GM12878 (cell line): ENCODE measurements at regions not wholly inside any gene's neighbourhood (a gene's known extent, or its start where the extent isn't known, plus 50 kb on each side); places are given as distances from the start of the nearest gene placed in this dataset.

ENCODE experiments used
- ATAC-seq: fragments of 200-7000 bp; cut with Tn5 transposase; 3 replicates; pipeline ENCODE4 v1.9.1; 2020; ENCODE audit warnings: mild to moderate bottlenecking, moderate library complexity
- BruUV-seq: library from RNA; stranded (reverse); fragments of 400-500 nt; replicated peaks from 2 replicates; lab custom pipeline; 2021; lab: Mats Ljungman, UMichigan
- CTCF ChIA-PET: fragments of 300-600 bp; sonication (Branson Sonifier 250); formaldehyde crosslinking; extraction: SDS; loops from one replicate; lab custom pipeline; 2021; ENCODE audit warnings: inconsistent platforms; lab: Yijun Ruan, JAX
- POLR2A ChIA-PET: fragments of 350-600 bp; formaldehyde crosslinking; extraction: SDS; loops from one replicate; lab custom pipeline; 2021; ENCODE audit warnings: inconsistent platforms; lab: Charles Lee
- RAD21 ChIA-PET: fragments of 300-600 bp; sonication (Branson Sonifier 250); formaldehyde crosslinking; loops from one replicate; lab custom pipeline; 2023; ENCODE audit warnings: antibody characterized with exemption; ENCODE audit not compliant: unreplicated experiment; lab: Charles Lee
- SMC1A ChIA-PET: fragments of 300-600 bp; sonication (Branson Sonifier 250); formaldehyde crosslinking; loops from one replicate; lab custom pipeline; 2023; ENCODE audit not compliant: unreplicated experiment, uncharacterized antibody; lab: Charles Lee
- DNase-seq: peaks from one replicate; pipeline ENCODE4 v3.0.0-alpha.2; 2011; ENCODE audit warnings: low read depth, low spot score
- FAIRE-seq: peaks from 3 replicates; lab custom pipeline; 2011; peaks lifted over from hg19 to GRCh38; lab: Jason Lieb, UNC
- H2AFZ ChIP-seq: 2 replicates; pipeline ENCODE4 v1.6.0; 2011; ENCODE audit warnings: low read depth, low read length, control low read depth; ENCODE audit not compliant: control insufficient read depth
- H3K27ac ChIP-seq: 2 replicates; pipeline ENCODE4 v1.5.1; 2011; ENCODE audit warnings: control low read depth; ENCODE audit not compliant: control insufficient read depth, insufficient read depth
- H3K27me3 ChIP-seq, 2 experiments: replicated peaks in 1 of 2; 2 replicates each; pipeline versions ENCODE4 v1.6.0 to v1.6.1; 2011; ENCODE audit warnings: low read length in 1 of 2; ENCODE audit not compliant: control insufficient read depth in 2 of 2, insufficient read depth in 2 of 2
- H3K36me3 ChIP-seq, 2 experiments: 2 replicates each; pipeline ENCODE4 v1.5.1; 2011; ENCODE audit warnings: low read length in 1 of 2; ENCODE audit not compliant: control insufficient read depth in 2 of 2, insufficient read depth in 2 of 2
- H3K4me1 ChIP-seq: 2 replicates; pipeline ENCODE4 v1.6.1; 2011; ENCODE audit warnings: mild to moderate bottlenecking, low read length, moderate library complexity, mixed read lengths; ENCODE audit not compliant: control insufficient read depth, insufficient read depth
- H3K4me2 ChIP-seq: 2 replicates; pipeline ENCODE4 v1.6.0; 2011; ENCODE audit warnings: control low read depth; ENCODE audit not compliant: control insufficient read depth, insufficient read depth
- H3K4me3 ChIP-seq: fragments of 200-600 bp; sonication (generic); 2 replicates; pipeline ENCODE4 v1.5.1; 2016
- H3K79me2 ChIP-seq: 2 replicates; pipeline ENCODE4 v1.6.0; 2011; ENCODE audit warnings: low read length; ENCODE audit not compliant: control insufficient read depth, insufficient read depth
- H3K9ac ChIP-seq: 2 replicates; pipeline ENCODE4 v1.8.0; 2011; ENCODE audit warnings: low read length, control low read depth, mixed read lengths; ENCODE audit not compliant: control insufficient read depth, insufficient read depth
- H3K9me3 ChIP-seq: replicated peaks from 3 replicates; pipeline ENCODE4 v1.5.1; 2011; ENCODE audit warnings: mild to moderate bottlenecking, low read length; ENCODE audit not compliant: control insufficient read depth, insufficient read depth
- H4K20me1 ChIP-seq: 2 replicates; pipeline ENCODE4 v1.6.0; 2011; ENCODE audit not compliant: control insufficient read depth, insufficient read depth
- BACH1 ChIP-seq: fragments of 450-650 bp; IDR thresholded peaks from 2 replicates; pipeline ENCODE4 v1.6.1; 2017; ENCODE audit warnings: mild to moderate bottlenecking, borderline replicate concordance
- CBX5 ChIP-seq: sonication (generic); IDR thresholded peaks from 2 replicates; pipeline ENCODE4 v1.6.1; 2016; ENCODE audit warnings: low read depth, moderate library complexity, mild to moderate bottlenecking, inconsistent platforms
- CREM ChIP-seq: IDR thresholded peaks from 2 replicates; pipeline ENCODE4 v1.6.1; 2014; ENCODE audit warnings: antibody characterized with exemption, low read depth
- EGR1 ChIP-seq, 2 experiments: IDR thresholded peaks; 1 replicate in 1 of 2; 2 replicates in 1 of 2; pipeline ENCODE4 v1.6.1; 2011 to 2012; ENCODE audit warnings: low read depth in 2 of 2, low read length in 2 of 2, borderline replicate concordance in 1 of 2, mild to moderate bottlenecking in 1 of 2, moderate library complexity in 1 of 2
- HCFC1 ChIP-seq: fragments of 150-350 bp; IDR thresholded peaks from 2 replicates; pipeline ENCODE4 v1.6.1; 2014; ENCODE audit warnings: low read length
- MTA2 ChIP-seq: fragments of 450-650 bp; IDR thresholded peaks from 2 replicates; pipeline ENCODE4 v1.6.1; 2016; ENCODE audit warnings: low read depth, mild to moderate bottlenecking, moderate library complexity
- MXI1 ChIP-seq: fragments of 150-350 bp; IDR thresholded peaks from 2 replicates; pipeline ENCODE4 v1.6.1; 2011; ENCODE audit warnings: low read depth, mild to moderate bottlenecking, inconsistent platforms, low read length, improper control_type of control experiment
- PML ChIP-seq: IDR thresholded peaks from 2 replicates; pipeline ENCODE4 v1.6.1; 2012; ENCODE audit warnings: low read length, inconsistent platforms
- POLR2AphosphoS5 ChIP-seq: IDR thresholded peaks from 2 replicates; pipeline ENCODE4 v1.6.1; 2011; ENCODE audit warnings: mild to moderate bottlenecking, low read length, inconsistent platforms
- SMARCA5 ChIP-seq: fragments of 450-650 bp; IDR thresholded peaks from 2 replicates; pipeline ENCODE4 v1.6.1; 2017; ENCODE audit warnings: mild to moderate bottlenecking
- SREBF1 ChIP-seq: IDR thresholded peaks from 2 replicates; pipeline ENCODE4 v1.6.1; 2012; ENCODE audit warnings: mild to moderate bottlenecking, low read length
- SUZ12 ChIP-seq: fragments of 200-600 bp; sonication (generic); IDR thresholded peaks from one replicate; pipeline ENCODE4 v1.6.1; 2018; ENCODE audit warnings: antibody characterized with exemption, mild to moderate bottlenecking; ENCODE audit not compliant: unreplicated experiment
- ZBED1 ChIP-seq: IDR thresholded peaks from 2 replicates; pipeline ENCODE4 v1.6.1; 2016; ENCODE audit warnings: borderline replicate concordance
- ZNF207 ChIP-seq: fragments of 450-650 bp; IDR thresholded peaks from 2 replicates; pipeline ENCODE4 v1.6.1; 2014; ENCODE audit warnings: antibody characterized with exemption, mild to moderate bottlenecking, borderline replicate concordance
- ZZZ3 ChIP-seq: IDR thresholded peaks from 2 replicates; pipeline ENCODE4 v1.6.1; 2011; ENCODE audit warnings: low read depth; ENCODE audit not compliant: control insufficient read depth, insufficient read length
- WGBS: methylation state at CpG from one replicate; pipeline ENCODE4 v1.1.6; 2016; ENCODE audit warnings: low lambda C conversion rate; ENCODE audit not compliant: insufficient replicate concordance, insufficient coverage; ENCODE audit errors: missing lambda C conversion rate; 5-methylcytosine and 5-hydroxymethylcytosine counted together
- in situ Hi-C: fragments of 300-500 bp; cut with MboI; formaldehyde crosslinking; loops from 9 replicates; pipeline ENCODE4 v1.14.3; 2018; ENCODE audit warnings: mixed read lengths
- intact Hi-C: fragments of 100-400 bp; cut with micrococcal nuclease; formaldehyde crosslinking; loops from one replicate; pipeline ENCODE4 v1.14.2; 2022; ENCODE audit not compliant: unreplicated experiment
- TF ChIP-seq, protein P1 (sequence below): IDR thresholded peaks from 2 replicates; pipeline ENCODE4 v1.6.1; 2011; ENCODE audit warnings: low read depth, low read length, improper control_type of control experiment, borderline replicate concordance
- TF ChIP-seq, protein P2 (sequence below): fragments of 450-650 bp; IDR thresholded peaks from 2 replicates; pipeline ENCODE4 v1.6.1; 2016; ENCODE audit warnings: mild to moderate bottlenecking, moderate library complexity, borderline replicate concordance
- TF ChIP-seq, protein P3 (sequence below): IDR thresholded peaks from 2 replicates; pipeline ENCODE4 v1.6.1; 2012; ENCODE audit warnings: mild to moderate bottlenecking, low read depth, low read length

DNA sequence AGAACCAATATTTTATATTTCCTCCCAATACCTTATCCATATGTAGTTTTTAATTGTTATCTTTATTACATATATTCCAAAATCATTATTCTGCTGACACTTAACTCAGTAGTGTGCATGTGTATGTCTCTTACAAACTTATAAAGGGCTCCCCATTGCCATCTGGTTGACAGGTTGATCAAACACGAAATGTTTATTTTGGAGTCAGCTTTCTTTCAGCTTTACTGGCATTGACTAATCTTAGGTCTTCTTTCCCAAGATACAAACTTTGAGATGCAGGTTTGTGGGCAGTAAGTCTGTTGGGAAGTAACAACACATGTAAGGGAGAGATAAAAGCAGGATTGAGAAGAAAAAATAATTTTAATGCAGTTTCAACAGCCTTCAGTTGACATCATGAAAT is 716.0 kb upstream of the CHD1 start (continued):
- TF ChIP-seq, protein P1, sequence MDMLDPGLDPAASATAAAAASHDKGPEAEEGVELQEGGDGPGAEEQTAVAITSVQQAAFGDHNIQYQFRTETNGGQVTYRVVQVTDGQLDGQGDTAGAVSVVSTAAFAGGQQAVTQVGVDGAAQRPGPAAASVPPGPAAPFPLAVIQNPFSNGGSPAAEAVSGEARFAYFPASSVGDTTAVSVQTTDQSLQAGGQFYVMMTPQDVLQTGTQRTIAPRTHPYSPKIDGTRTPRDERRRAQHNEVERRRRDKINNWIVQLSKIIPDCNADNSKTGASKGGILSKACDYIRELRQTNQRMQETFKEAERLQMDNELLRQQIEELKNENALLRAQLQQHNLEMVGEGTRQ: no peak
- TF ChIP-seq BACH1 (no peak), MXI1 (no peak), EGR1 (IDR thresholded peaks at IDR 0.05; ENCODE audit: borderline replicate concordance in 1 of 2, low read depth in 2 of 2, low read length in 2 of 2) (no peak), HCFC1 (no peak)
- TF ChIP-seq, protein P2, sequence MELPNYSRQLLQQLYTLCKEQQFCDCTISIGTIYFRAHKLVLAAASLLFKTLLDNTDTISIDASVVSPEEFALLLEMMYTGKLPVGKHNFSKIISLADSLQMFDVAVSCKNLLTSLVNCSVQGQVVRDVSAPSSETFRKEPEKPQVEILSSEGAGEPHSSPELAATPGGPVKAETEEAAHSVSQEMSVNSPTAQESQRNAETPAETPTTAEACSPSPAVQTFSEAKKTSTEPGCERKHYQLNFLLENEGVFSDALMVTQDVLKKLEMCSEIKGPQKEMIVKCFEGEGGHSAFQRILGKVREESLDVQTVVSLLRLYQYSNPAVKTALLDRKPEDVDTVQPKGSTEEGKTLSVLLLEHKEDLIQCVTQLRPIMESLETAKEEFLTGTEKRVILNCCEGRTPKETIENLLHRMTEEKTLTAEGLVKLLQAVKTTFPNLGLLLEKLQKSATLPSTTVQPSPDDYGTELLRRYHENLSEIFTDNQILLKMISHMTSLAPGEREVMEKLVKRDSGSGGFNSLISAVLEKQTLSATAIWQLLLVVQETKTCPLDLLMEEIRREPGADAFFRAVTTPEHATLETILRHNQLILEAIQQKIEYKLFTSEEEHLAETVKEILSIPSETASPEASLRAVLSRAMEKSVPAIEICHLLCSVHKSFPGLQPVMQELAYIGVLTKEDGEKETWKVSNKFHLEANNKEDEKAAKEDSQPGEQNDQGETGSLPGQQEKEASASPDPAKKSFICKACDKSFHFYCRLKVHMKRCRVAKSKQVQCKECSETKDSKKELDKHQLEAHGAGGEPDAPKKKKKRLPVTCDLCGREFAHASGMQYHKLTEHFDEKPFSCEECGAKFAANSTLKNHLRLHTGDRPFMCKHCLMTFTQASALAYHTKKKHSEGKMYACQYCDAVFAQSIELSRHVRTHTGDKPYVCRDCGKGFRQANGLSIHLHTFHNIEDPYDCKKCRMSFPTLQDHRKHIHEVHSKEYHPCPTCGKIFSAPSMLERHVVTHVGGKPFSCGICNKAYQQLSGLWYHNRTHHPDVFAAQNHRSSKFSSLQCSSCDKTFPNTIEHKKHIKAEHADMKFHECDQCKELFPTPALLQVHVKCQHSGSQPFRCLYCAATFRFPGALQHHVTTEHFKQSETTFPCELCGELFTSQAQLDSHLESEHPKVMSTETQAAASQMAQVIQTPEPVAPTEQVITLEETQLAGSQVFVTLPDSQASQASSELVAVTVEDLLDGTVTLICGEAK: no peak

DNA sequence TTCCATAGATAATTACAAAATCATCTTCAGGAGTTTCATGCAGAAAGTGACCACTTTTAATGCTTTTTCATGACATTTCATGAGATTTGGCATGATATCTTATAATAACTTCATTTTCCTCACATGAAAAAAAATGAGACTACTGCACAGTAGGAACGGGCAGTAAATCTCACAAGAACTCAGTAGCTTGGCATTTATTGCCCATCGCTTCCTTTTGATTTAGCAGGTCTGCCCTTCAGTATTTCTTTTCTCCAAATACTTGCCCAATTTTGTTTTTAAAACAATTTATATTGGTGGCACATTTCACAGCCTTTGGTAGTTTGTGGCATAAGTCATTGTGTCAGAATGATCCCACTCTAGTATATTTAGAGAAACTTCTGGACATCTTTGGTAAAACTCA is 711.8 kb upstream of the CHD1 start:
- FAIRE-seq (no peak), DNase-seq (no peak), ATAC-seq (no peak)
- Histone ChIP-seq H3K4me1 (no peaks in the 10 kb centered on the region), H3K79me2 (no peaks in the 10 kb centered on the region), H3K27me3 (no peaks in the 10 kb centered on the region), H3K9me3 (no peaks in the 10 kb centered on the region), H3K4me3 (no peak overlapping the region), H3K27ac (no peak overlapping the region), H4K20me1 (no peaks in the 10 kb centered on the region), H2AFZ (no peak overlapping the region), H3K36me3 (no peaks in the 10 kb centered on the region), H3K4me2 (no peak overlapping the region), H3K9ac (no peak overlapping the region)
- in situ Hi-C loops: no loop called here
- no TSS peak for BruUV-seq
- SMC1A ChIA-PET: no interaction called here
- CTCF ChIA-PET: no interaction called here
- intact Hi-C loops: no loop called here
- 15% methylated on average over 2 of the region's 2 CpGs for WGBS
- RAD21 ChIA-PET: no interaction called here
- POLR2A ChIA-PET: no interaction called here
- TF ChIP-seq SREBF1 (no peak), MTA2 (no peak), CBX5 (no peak), ZZZ3 (no peak), PML (no peak), SUZ12 (no peak), ZNF207 (no peak), CREM (no peak), SMARCA5 (no peak), POLR2AphosphoS5 (no peak), ZBED1 (no peak)
- TF ChIP-seq, protein P3, sequence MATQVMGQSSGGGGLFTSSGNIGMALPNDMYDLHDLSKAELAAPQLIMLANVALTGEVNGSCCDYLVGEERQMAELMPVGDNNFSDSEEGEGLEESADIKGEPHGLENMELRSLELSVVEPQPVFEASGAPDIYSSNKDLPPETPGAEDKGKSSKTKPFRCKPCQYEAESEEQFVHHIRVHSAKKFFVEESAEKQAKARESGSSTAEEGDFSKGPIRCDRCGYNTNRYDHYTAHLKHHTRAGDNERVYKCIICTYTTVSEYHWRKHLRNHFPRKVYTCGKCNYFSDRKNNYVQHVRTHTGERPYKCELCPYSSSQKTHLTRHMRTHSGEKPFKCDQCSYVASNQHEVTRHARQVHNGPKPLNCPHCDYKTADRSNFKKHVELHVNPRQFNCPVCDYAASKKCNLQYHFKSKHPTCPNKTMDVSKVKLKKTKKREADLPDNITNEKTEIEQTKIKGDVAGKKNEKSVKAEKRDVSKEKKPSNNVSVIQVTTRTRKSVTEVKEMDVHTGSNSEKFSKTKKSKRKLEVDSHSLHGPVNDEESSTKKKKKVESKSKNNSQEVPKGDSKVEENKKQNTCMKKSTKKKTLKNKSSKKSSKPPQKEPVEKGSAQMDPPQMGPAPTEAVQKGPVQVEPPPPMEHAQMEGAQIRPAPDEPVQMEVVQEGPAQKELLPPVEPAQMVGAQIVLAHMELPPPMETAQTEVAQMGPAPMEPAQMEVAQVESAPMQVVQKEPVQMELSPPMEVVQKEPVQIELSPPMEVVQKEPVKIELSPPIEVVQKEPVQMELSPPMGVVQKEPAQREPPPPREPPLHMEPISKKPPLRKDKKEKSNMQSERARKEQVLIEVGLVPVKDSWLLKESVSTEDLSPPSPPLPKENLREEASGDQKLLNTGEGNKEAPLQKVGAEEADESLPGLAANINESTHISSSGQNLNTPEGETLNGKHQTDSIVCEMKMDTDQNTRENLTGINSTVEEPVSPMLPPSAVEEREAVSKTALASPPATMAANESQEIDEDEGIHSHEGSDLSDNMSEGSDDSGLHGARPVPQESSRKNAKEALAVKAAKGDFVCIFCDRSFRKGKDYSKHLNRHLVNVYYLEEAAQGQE: no peak
